NT2/D1 (cell line): ENCODE measurements at regions not wholly inside any gene's neighbourhood (a gene's known extent, or its start where the extent isn't known, plus 50 kb on each side); places are given as distances from the start of the nearest gene placed in this dataset.

Experiments
- SUZ12 ChIP-seq: IDR thresholded peaks from 2 replicates; pipeline ENCODE4 v1.6.1; 2011; ENCODE audit not compliant: insufficient read length, insufficient read depth; ENCODE audit errors: extremely low read depth
- YY1 ChIP-seq: IDR thresholded peaks from 2 replicates; pipeline ENCODE4 v1.6.1; 2011; ENCODE audit not compliant: insufficient read length, insufficient read depth
- ZNF274 ChIP-seq: IDR thresholded peaks from 2 replicates; pipeline ENCODE4 v1.6.1; 2011; ENCODE audit warnings: mild to moderate bottlenecking, low read depth, low read length

DNA sequence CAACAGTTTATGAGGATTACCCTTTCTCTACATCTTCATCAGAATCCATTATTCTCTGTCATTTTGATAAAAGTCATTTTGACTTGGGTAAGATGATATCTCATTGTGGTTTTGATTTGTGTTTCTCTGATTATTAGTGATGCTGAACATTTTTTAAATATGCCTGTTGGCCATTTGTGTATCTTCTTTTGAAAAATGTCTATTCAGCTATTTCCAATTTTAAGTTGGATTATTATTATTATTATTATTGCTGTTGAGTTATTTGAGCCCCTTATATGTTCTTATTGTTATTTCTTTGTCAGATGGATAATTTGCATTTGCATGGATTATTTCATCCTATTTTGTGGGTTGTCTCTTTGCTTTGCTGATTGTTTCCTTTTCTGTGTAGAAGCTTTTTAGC lies 421.2 kb upstream of the LMCD1 start:
- TF ChIP-seq ZNF274 = no peak
- TF ChIP-seq SUZ12 = no peak
- TF ChIP-seq YY1 = no peak
